AG04450 (cell line): ENCODE measurements at regions not wholly inside any gene's neighbourhood (a gene's known extent, or its start where the extent isn't known, plus 50 kb on each side); places are given as distances from the start of the nearest gene placed in this dataset.

Source experiments
- CTCF ChIA-PET: fragments of 300-600, 350-600 bp; formaldehyde crosslinking; extraction: SDS; loops from one replicate; lab custom pipeline; 2022; ENCODE audit warnings: antibody characterized with exemption, inconsistent platforms; lab: Charles Lee
- POLR2A ChIA-PET: fragments of 350-600 bp; formaldehyde crosslinking; extraction: SDS; loops from one replicate; lab custom pipeline; 2021; ENCODE audit warnings: antibody characterized with exemption, inconsistent platforms; lab: Yijun Ruan, JAX
- DNase-seq: peaks from one replicate; pipeline ENCODE4 v3.0.0-alpha.2; 2011; ENCODE audit warnings: low read depth, low spot score
- H3K27ac ChIP-seq: one replicate; pipeline ENCODE4 v1.5.1; 2012; ENCODE audit warnings: low read depth, low read length, control low read depth
- H3K27me3 ChIP-seq: one replicate; pipeline ENCODE4 v1.6.0; 2012; ENCODE audit warnings: low read length; ENCODE audit not compliant: control insufficient read depth, insufficient read depth
- H3K4me3 ChIP-seq: 2 replicates; pipeline ENCODE4 v1.5.1; 2011; ENCODE audit warnings: mild to moderate bottlenecking, low read depth, low read length, control low read depth
- H3K9me3 ChIP-seq: 2 replicates; pipeline ENCODE4 v1.5.1; 2012; ENCODE audit warnings: low read length; ENCODE audit not compliant: control insufficient read depth, insufficient read depth
- TF ChIP-seq, protein P1 (sequence below): IDR thresholded peaks from 2 replicates; pipeline ENCODE4 v1.5.1; 2011; ENCODE audit warnings: low read depth, low read length, control low read depth, inconsistent platforms

DNA sequence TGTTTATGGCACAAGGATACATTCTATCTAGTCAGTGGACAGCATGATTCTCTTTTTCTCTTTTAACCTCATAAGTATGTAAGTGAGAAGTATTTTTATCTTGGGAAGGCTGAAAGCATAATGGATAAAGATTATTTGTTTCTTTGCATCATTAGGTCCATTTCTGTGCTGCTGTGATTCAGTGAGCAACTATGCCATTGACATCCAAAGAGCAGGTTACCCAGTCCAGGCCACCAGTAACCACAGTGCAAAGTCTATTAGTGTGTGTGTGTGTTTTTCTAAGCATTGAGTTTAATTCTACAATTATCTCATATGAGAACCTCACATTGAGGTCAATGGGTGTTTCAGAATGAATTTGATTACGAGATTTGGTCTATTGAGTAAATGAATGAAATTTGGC is 158.8 kb upstream of the DACH1 start:
- CTCF ChIA-PET, result no interaction called here
- H3K27me3 ChIP-seq, result no peaks in the 10 kb centered on the region
- peaks cover 33% of the 10 kb centered on the region for H3K9me3 ChIP-seq
- TF ChIP-seq, protein P1, sequence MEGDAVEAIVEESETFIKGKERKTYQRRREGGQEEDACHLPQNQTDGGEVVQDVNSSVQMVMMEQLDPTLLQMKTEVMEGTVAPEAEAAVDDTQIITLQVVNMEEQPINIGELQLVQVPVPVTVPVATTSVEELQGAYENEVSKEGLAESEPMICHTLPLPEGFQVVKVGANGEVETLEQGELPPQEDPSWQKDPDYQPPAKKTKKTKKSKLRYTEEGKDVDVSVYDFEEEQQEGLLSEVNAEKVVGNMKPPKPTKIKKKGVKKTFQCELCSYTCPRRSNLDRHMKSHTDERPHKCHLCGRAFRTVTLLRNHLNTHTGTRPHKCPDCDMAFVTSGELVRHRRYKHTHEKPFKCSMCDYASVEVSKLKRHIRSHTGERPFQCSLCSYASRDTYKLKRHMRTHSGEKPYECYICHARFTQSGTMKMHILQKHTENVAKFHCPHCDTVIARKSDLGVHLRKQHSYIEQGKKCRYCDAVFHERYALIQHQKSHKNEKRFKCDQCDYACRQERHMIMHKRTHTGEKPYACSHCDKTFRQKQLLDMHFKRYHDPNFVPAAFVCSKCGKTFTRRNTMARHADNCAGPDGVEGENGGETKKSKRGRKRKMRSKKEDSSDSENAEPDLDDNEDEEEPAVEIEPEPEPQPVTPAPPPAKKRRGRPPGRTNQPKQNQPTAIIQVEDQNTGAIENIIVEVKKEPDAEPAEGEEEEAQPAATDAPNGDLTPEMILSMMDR, result no peak
- H3K27ac ChIP-seq, result no peak overlapping the region
- H3K4me3 ChIP-seq, result no peak overlapping the region
- POLR2A ChIA-PET, result no interaction called here
- DNase-seq, result no peak

DNA sequence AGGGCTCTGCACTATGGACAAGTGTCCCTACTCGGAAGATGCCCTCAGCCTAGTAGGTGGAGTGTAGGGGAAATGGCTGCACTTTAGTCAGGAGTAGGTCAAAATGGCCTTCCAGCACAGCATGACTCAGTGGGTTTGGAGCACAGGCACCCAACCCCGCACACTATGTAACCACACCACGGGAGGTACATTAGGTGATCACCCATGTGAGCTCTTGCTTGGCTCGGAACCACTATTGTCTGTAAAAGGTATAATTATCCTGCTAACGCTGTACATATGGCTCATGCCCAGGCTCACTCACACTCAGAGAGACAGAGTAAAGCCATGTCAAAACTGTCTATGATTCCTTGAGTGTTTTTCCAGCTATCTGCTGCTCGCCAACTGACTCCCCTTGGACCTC is 156.9 kb upstream of the DACH1 start:
- ChIA-PET CTCF (no interaction called here), POLR2A (no interaction called here)
- TF ChIP-seq, protein P1, result no peak

DNA sequence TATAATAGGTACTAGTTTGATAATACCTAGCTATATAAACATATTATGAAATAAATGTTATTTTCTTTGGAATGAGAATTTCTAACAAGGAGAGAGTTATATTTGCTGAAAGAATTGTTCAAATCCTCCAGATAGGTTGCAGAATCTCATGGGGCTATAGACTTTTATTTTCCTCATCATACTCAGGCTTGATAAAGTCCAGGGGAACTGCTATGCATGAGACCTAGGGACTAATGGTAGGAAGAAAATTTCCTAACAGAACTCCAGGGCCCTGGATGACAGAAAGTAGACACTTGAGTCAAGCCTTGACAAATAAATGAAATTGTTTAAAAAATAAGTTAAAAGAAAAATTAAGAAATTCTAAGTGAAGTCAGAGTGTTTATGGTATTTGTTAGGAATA is 138.5 kb upstream of the DACH1 start:
- no peak overlapping the region for H3K27ac ChIP-seq
- no peaks in the 10 kb centered on the region for H3K27me3 ChIP-seq
- H3K4me3 ChIP-seq, result no peak overlapping the region
- POLR2A ChIA-PET, result no interaction called here
- H3K9me3 ChIP-seq, result no peaks in the 10 kb centered on the region
- CTCF ChIA-PET, result no interaction called here
- TF ChIP-seq, protein P1, result no peak
- DNase-seq, result no peak

More for the DNA sequence above, 156.9 kb upstream of the DACH1 start:
- Histone ChIP-seq H3K4me3 (no peak overlapping the region), H3K9me3 (peaks cover 35% of the 10 kb centered on the region), H3K27ac (no peak overlapping the region), H3K27me3 (no peaks in the 10 kb centered on the region)
- DNase-seq, result no peak

DNA sequence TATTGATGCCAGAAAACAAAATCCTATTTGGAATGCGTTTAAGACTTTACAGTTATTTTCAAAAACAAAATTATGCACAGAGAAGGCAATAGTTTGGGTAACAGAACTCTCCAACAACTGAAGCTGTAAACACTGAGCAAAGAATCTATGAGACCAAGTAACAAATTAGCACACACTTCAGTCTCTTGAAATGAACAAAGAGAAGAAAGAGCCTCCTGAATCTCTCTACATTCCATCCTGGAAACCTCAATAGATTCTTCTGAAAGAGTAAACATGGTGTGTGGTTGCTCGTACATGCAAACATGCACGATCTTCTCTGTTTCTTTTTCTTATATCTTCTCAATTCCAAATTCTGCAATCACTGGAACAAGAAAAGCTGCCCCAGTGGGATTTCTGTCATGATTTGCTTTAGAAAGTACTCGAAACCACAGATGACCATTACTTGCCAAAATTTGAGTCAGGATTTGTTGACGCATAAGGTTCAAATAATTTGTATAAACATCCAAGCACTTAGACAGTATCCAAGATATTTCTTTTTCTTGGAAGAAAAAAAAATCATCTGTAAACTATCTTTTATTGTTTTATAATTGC is 137.9 kb upstream of the DACH1 start:
- TF ChIP-seq, protein P1, result no peak
- POLR2A ChIA-PET, result no interaction called here
- DNase-seq, result no peak
- CTCF ChIA-PET, result no interaction called here
- no peak overlapping the region for H3K27ac ChIP-seq
- H3K4me3 ChIP-seq, result no peak overlapping the region
- H3K27me3 ChIP-seq, result no peaks in the 10 kb centered on the region
- H3K9me3 ChIP-seq, result no peaks in the 10 kb centered on the region; the same call in 1 of the 2 replicates

DNA sequence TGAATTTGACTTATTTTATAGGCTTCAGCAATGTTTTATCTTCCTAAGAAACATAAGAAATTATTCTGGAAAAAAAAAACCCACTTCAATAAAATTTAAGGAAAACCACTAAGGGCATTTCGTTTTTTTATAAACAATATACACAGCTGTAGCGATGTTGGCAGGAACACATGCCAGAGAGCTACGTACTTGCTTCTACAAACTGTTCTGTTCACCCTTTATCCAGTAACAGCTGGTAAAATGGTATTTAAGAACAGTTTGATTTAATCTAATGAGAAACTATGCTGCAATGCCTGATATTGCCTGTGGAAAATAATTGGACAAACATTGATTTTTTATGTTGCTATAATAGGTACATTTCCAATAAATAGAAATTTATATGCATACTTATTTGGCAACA is 137.2 kb upstream of the DACH1 start:
- CTCF ChIA-PET, result no interaction called here
- no peak for DNase-seq
- no peaks in the 10 kb centered on the region; the same call in 1 of the 2 replicates for H3K9me3 ChIP-seq
- TF ChIP-seq, protein P1, result no peak
- H3K27me3 ChIP-seq, result no peaks in the 10 kb centered on the region
- H3K4me3 ChIP-seq, result no peak overlapping the region
- no peak overlapping the region for H3K27ac ChIP-seq
- POLR2A ChIA-PET, result no interaction called here
